Cardiac fibroblast (primary cell): ENCODE measurements at regions not wholly inside any gene's neighbourhood (a gene's known extent, or its start where the extent isn't known, plus 50 kb on each side); places are given as distances from the start of the nearest gene placed in this dataset.

Experiments used
- DNase-seq, 2 donors: peaks; one replicate each; pipeline versions ENCODE4 v3.0.0 to v3.0.0-alpha.2; 2010; ENCODE audit warnings: low read depth in 2 of 2
- H3K4me3 ChIP-seq, 2 donors: replicated peaks in 1 of 2; 1 replicate in 1 of 2; 2 replicates in 1 of 2; pipeline ENCODE4 v1.5.1; 2011; ENCODE audit warnings: low read depth in 2 of 2, low read length in 2 of 2, mild to moderate bottlenecking in 2 of 2, moderate library complexity in 1 of 2
- CTCF ChIP-seq: IDR thresholded peaks from one replicate; pipeline ENCODE4 v1.5.1; 2011; ENCODE audit warnings: low read depth, mild to moderate bottlenecking, low read length, inconsistent platforms

DNA sequence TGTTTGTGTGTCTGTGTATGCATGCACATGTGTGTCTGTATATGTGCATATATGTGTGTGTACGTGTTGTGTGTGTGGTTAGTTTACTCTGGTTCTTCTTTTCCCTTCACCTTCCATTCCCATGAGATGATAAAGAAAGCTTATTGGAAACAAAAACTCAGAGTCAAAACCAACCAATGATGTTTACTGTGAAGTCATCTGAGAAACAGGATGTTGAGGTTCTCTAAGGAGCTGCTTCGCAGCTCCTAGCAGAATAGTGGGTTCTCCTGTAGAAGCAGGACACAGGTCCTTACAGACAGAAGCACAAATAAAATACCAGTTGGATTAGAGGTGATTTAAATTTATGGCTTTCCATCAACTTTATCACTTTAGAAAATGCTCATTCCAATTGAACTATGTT, 256.1 kb upstream of the PLET1 start:
- no peak for TF ChIP-seq CTCF
- no peak overlapping the region for H3K4me3 ChIP-seq
- no peak for DNase-seq

DNA sequence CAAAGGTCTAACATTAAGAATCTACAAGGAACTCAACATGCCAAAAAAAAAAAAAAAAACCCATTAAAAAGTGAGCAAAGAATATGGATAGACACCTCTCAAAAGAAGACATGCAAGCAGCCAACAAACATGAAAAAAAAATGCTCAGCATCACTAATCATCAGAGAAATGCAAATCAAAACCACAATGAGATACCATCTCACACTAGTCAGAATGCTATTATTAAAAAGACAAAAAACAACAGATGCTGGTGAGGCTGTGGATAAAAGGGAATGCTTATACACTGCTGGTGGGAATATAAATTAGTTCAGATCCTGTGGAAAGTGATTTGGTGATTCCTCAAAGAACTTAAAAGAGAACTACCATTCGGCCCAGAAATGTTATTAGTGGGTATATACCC, 257.7 kb upstream of the PLET1 start:
- TF ChIP-seq CTCF, result no peak
- H3K4me3 ChIP-seq, result no peak overlapping the region
- DNase-seq, result no peak

DNA sequence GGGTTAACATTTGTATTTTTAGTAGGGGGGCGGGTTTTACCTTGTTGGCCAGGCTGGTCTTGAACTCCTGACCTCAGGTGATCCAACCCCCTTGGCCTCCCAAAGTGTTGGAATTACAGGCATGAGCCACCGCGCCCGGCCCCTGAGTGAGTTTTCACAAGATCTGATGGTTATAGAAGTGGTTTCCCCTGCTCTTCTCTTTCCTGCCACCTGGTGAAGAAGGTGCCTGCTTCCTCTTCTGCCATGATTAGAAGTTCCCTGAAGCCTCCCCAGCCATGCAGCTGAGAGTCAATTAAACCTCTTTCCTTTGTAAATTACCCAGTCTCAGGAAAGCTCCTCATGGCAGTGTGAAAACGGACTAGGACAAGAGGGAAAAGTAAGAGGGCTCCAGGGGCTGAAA, 259.1 kb upstream of the PLET1 start:
- DNase-seq, result no peak
- H3K4me3 ChIP-seq, result no peak overlapping the region
- TF ChIP-seq CTCF, result no peak

- no peak overlapping the region for H3K4me3 ChIP-seq
- no peak for DNase-seq
- TF ChIP-seq CTCF, result no peak
Measured at GRCh38 chr11:112520354-112520753, 259.7 kb upstream of the PLET1 start.

GRCh38 chr11:112522536-112522935, 261.9 kb upstream of the PLET1 start:
- no peak for DNase-seq

GRCh38 chr11:112523031-112523430, 262.4 kb upstream of the PLET1 start:
- TF ChIP-seq CTCF, result no peak
- no peak for DNase-seq
- no peak overlapping the region for H3K4me3 ChIP-seq

More at GRCh38 chr11:112522536-112522935, 261.9 kb upstream of the PLET1 start:
- H3K4me3 ChIP-seq, result no peak overlapping the region
- no peak for TF ChIP-seq CTCF

DNA sequence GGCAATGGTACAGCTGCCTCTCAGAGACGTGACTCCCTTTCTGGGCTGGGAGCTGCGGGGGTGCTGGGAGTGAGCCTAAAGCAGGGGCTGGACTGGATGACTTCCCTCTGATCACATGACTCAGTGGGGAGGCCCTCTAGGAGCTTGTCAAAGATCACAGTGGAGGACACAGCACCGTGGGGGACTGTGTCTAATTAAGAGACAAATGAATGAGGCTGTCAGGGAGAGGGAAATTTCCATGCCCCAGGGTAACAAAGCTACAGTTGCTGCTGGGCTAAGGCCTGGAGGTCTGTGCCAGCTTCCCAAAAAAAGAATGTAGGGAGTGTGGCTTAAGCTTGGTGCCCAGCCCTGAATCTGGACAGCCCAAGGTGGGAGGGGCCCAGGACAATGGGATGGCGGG, 262.8 kb upstream of the PLET1 start:
- TF ChIP-seq CTCF, result no peak
- no peak for DNase-seq
- no peak overlapping the region for H3K4me3 ChIP-seq
